C4-2B (cell line): ENCODE measurements at regions not wholly inside any gene's neighbourhood (a gene's known extent, or its start where the extent isn't known, plus 50 kb on each side); places are given as distances from the start of the nearest gene placed in this dataset.

Experiments used
- H3K27ac ChIP-seq: fragments of 450-650 bp; 2 replicates; pipeline ENCODE4 v1.5.1; 2017
- ZFX ChIP-seq: fragments of 450-650 bp; IDR thresholded peaks from 2 replicates; pipeline ENCODE4 v1.6.1; 2017
- TF ChIP-seq, protein P1 (sequence below): fragments of 450-650 bp; conservative IDR thresholded peaks from 2 replicates; pipeline ENCODE4 v1.5.1; 2017; ENCODE audit warnings: mild to moderate bottlenecking

DNA sequence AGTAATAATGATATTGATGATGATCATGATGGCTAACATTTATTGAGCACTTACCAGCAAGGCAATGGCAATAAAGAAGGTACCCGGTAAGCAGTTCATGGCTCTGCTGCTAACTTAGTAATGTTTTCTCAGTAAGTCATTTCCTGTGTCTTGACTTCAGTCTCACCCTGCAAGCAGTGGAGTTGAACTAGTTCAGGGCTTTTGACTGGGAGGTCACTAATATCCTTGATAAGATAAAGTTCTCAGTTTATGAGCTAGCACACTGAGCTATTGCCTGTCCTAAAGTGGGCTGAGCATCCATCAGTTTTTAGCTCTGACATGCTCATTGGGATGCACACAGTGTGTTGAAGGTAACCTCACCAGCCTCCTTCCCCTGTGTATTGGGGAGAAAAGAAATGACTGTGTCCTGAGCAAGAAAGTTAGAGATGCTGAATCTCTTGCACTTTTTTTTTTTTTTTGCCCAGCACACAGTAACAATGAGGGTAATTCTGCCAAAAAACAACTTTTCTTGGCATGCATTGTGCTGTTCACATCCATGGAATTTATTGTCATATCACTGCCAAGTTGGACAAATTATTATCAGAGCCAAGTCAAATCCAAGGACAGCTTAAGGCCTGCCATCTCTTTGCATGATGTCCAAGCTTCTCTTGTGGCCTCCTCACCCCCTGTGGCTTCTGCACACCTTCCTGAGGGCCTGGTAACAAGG lies 55.5 kb upstream of the GADD45A start:
- no peak overlapping the region; the same call in 1 of the 2 replicates for H3K27ac ChIP-seq
- no peak for TF ChIP-seq ZFX
- TF ChIP-seq, protein P1, sequence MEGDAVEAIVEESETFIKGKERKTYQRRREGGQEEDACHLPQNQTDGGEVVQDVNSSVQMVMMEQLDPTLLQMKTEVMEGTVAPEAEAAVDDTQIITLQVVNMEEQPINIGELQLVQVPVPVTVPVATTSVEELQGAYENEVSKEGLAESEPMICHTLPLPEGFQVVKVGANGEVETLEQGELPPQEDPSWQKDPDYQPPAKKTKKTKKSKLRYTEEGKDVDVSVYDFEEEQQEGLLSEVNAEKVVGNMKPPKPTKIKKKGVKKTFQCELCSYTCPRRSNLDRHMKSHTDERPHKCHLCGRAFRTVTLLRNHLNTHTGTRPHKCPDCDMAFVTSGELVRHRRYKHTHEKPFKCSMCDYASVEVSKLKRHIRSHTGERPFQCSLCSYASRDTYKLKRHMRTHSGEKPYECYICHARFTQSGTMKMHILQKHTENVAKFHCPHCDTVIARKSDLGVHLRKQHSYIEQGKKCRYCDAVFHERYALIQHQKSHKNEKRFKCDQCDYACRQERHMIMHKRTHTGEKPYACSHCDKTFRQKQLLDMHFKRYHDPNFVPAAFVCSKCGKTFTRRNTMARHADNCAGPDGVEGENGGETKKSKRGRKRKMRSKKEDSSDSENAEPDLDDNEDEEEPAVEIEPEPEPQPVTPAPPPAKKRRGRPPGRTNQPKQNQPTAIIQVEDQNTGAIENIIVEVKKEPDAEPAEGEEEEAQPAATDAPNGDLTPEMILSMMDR = no peak

DNA sequence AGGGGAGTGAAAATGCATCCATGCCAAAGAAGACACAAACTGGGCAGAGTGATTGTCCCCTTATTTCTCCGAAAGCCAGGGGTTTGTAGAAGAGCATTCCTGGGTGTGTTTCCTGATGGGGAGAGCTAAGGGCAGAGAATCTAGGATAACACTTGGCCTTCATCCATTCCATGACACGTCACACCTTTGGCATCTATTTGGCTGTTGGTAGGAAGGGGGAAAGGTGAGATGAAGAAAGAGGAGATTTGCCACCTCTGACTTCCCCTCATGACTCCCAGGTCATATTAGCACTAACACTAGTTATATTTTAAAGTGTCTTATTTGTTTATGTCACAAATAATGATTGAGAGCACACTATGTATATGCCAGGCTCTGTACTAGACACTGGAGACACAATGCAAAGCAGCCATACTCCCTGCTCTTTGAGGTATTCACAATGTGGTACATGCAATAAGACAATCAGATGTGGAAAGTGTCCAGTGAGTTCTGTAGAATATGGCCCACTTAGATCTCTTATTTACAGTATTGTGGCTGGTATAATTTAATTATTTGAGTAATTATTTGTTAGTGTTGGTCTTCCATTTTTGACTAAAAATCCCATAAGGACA lies 54.5 kb upstream of the GADD45A start:
- H3K27ac ChIP-seq = no peak overlapping the region
- no peak for TF ChIP-seq ZFX
- TF ChIP-seq, protein P1 = no peak

DNA sequence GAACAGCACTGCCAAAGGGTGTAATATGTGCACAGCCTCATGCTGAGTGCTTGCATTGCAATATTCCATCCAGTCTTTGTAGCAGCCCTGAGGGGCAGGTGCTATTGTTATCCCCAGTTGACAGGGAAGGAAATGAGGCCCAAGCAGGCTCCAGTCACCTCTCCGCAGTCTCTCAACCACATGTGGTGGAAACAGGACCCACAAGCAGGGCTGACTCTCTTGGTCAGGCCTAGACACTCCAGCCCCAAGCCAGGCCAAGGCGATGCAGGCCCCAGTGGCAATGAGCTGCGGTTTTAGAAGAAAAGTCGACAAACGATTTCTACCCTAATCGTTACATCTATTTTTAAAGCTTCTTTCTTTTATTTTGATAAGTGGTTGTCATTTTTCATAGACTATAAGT lies 52.6 kb upstream of the GADD45A start:
- no peak for TF ChIP-seq ZFX
- TF ChIP-seq, protein P1 = no peak
- H3K27ac ChIP-seq = no peak overlapping the region

DNA sequence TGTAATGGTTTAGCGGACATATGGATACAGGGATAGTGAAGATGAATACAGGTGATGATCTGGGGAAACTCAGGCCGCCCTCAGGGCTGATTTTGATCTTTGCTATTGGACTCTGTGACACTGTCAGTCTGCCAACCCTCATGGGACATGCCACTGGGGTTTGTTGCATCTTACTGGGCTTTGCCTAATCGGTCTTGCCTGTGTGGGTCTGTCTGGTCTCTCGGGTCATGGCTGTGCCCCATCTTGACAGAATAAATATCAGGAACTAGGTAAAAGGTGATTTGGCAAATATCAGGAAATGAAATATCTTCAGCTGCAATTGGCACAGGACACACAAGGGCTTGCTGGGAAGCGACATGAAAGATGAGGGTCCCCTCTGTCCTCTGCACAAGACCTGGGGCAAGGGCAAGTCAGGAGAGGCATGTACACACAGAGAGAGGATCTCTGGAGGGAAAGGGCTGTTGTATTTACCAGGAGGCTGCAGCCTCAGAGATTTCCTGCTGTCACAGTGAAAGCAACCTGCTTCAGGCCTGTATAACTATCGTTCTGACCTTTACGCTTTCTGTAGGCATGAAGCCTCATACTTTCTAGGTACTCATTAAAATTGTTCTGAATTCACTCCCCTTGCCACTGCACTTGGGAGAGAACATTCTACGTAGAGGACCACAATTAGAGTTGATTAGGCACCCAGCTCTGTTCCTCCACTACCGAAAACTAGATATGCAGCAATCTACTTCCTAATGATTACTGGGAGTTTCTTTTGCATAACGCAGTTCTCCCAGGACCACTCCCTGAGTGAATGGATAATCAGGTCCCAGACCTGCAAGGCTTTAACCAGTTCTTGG lies 52.0 kb upstream of the GADD45A start:
- no peak overlapping the region for H3K27ac ChIP-seq

DNA sequence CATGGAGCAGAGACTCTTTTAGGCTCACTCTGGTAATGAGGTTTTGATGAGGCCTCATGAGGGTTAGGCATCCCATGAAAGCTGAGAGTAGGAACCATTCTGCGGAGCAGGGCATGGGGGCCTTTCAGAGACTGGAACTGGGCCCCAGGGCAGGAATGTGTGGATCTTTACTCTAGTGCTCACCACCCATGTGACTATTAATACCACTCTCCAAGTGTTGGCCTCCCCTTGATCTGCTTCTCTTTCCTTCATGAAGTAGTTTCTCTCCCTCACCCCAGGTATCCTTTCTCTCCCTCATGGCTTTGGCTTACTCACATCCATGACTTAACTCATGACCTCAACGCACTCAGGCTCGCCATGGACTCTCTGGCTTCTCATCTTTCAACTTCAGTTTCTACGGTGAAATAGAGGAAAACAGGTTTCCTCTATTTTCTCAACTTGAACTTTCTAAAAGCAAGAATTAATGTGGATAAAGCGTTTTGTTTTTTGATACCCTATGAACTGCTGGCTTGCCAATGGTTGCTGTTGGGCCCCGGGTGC lies 50.5 kb upstream of the GADD45A start:
- TF ChIP-seq, protein P1 = no peak
- no peak for TF ChIP-seq ZFX
- H3K27ac ChIP-seq = no peak overlapping the region

More for the DNA sequence above, 52.0 kb upstream of the GADD45A start:
- TF ChIP-seq ZFX = no peak
- TF ChIP-seq, protein P1 = no peak

DNA sequence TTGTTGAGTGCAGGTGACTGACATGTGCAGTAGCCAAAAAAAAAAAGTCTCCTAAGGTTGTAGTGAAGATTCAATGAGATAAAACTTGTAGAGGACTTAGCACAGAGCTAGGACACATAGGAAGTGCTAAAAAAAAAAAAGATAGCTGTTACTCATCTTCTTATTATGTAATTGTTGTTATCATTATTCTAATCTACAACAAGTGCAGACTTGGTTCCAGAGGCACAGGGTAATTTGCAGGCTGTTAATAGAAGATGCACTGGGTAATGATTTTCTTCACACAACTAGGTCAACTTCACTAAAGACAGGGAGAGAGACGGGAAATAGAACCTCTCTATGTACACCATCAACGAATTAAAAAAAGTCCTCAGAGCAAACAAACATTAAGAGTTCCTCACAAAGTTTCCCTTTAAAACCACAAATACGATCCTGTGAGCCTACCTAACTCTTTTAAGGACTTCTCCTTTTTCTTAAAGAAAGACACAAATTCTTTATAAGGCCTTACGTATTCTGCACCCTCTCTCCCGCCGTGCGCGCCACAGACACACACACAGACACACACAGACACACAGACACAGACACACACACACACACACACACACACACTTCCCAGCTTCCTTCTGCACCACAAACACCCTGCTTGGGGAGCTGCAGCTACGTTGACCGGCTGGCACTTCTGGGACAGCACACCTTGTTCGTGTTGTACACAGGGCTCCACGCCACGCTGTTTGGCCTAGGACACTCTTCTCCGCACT lies 49.8 kb upstream of the GADD45A start:
- TF ChIP-seq ZFX = no peak
- TF ChIP-seq, protein P1 = no peak

More for the DNA sequence above, 49.8 kb upstream of the GADD45A start:
- H3K27ac ChIP-seq = no peak overlapping the region
